H9 (cell line): ENCODE measurements at regions not wholly inside any gene's neighbourhood (a gene's known extent, or its start where the extent isn't known, plus 50 kb on each side); places are given as distances from the start of the nearest gene placed in this dataset.

Experiments used
- DNase-seq: peaks from one replicate; pipeline ENCODE4 v3.0.0-alpha.2; 2017
- H2AFZ ChIP-seq: one replicate; pipeline ENCODE4 v1.6.1; 2013; ENCODE audit warnings: mild to moderate bottlenecking, low read length, control low read depth, moderate library complexity
- H2AK5ac ChIP-seq: 2 replicates; pipeline ENCODE4 v1.6.1; 2013; ENCODE audit warnings: low read length, control low read depth, mixed read lengths; ENCODE audit not compliant: insufficient read length
- H2BK120ac ChIP-seq: one replicate; pipeline ENCODE4 v1.6.1; 2013; ENCODE audit warnings: low read depth, mild to moderate bottlenecking, low read length, control low read depth, inconsistent platforms; ENCODE audit not compliant: poor library complexity, severe bottlenecking
- H2BK12ac ChIP-seq: 2 replicates; pipeline ENCODE4 v1.6.1; 2013; ENCODE audit warnings: low read length, control low read depth, mixed read lengths, low read depth; ENCODE audit not compliant: insufficient read length
- H2BK15ac ChIP-seq: 2 replicates; pipeline ENCODE4 v1.6.1; 2013; ENCODE audit warnings: low read depth, low read length, control low read depth
- H2BK20ac ChIP-seq: one replicate; pipeline ENCODE4 v1.6.1; 2013; ENCODE audit warnings: low read depth, mild to moderate bottlenecking, low read length, control low read depth, inconsistent platforms; ENCODE audit not compliant: poor library complexity, severe bottlenecking
- H2BK5ac ChIP-seq: 2 replicates; pipeline ENCODE4 v1.6.1; 2013; ENCODE audit warnings: low read length, control low read depth, mixed read lengths; ENCODE audit not compliant: insufficient read length
- H3K14ac ChIP-seq: 2 replicates; pipeline ENCODE4 v1.6.1; 2013; ENCODE audit warnings: low read length, control low read depth; ENCODE audit not compliant: insufficient read depth
- H3K18ac ChIP-seq: 2 replicates; pipeline ENCODE4 v1.6.1; 2013; ENCODE audit warnings: low read depth, mild to moderate bottlenecking, mixed read lengths, low read length, control low read depth; ENCODE audit not compliant: insufficient read length
- H3K23ac ChIP-seq: 2 replicates; pipeline ENCODE4 v1.6.1; 2013; ENCODE audit warnings: low read length, control low read depth, mixed read lengths, low read depth; ENCODE audit not compliant: insufficient read length
- H3K23me2 ChIP-seq: 2 replicates; pipeline ENCODE4 v1.6.1; 2013; ENCODE audit warnings: low read depth, mild to moderate bottlenecking, mixed read lengths, low read length, control low read depth; ENCODE audit not compliant: insufficient read length, poor library complexity, severe bottlenecking
- H3K27ac ChIP-seq: 2 replicates; pipeline ENCODE4 v1.5.1; 2013; ENCODE audit warnings: low read length, control low read depth, mixed read lengths, low read depth; ENCODE audit not compliant: insufficient read length
- H3K27me3 ChIP-seq: 2 replicates; pipeline ENCODE4 v1.6.1; 2013; ENCODE audit warnings: low read length, control low read depth, inconsistent platforms; ENCODE audit not compliant: insufficient read depth
- H3K4ac ChIP-seq: 2 replicates; pipeline ENCODE4 v1.6.1; 2013; ENCODE audit warnings: low read depth, mild to moderate bottlenecking, control low read depth, inconsistent platforms, low read length, moderate library complexity
- H3K4me1 ChIP-seq: 2 replicates; pipeline ENCODE4 v1.6.1; 2013; ENCODE audit warnings: low read length, control low read depth, inconsistent platforms; ENCODE audit not compliant: insufficient read depth
- H3K4me2 ChIP-seq: 2 replicates; pipeline ENCODE4 v1.6.1; 2013; ENCODE audit warnings: low read length, control low read depth, mixed read lengths; ENCODE audit not compliant: insufficient read length, insufficient read depth
- H3K56ac ChIP-seq: 2 replicates; pipeline ENCODE4 v1.6.1; 2013; ENCODE audit warnings: low read depth, mild to moderate bottlenecking, mixed read lengths, low read length, control low read depth; ENCODE audit not compliant: insufficient read length
- H3K79me1 ChIP-seq: 2 replicates; pipeline ENCODE4 v1.6.1; 2013; ENCODE audit warnings: low read depth, mild to moderate bottlenecking, moderate library complexity, low read length, control low read depth, inconsistent platforms; ENCODE audit not compliant: insufficient read depth, poor library complexity, severe bottlenecking
- H3K79me2 ChIP-seq: 2 replicates; pipeline ENCODE4 v1.6.1; 2013; ENCODE audit warnings: low read length, control low read depth, inconsistent platforms; ENCODE audit not compliant: insufficient read depth
- H3K9ac ChIP-seq: 2 replicates; pipeline ENCODE4 v1.6.1; 2013; ENCODE audit warnings: low read length, control low read depth, mixed read lengths; ENCODE audit not compliant: insufficient read length; ENCODE audit errors: extremely low read depth
- H3K9me3 ChIP-seq: one replicate; pipeline ENCODE4 v1.6.1; 2013; ENCODE audit warnings: low read depth, low read length, inconsistent platforms; ENCODE audit not compliant: control insufficient read depth
- H3T11ph ChIP-seq: one replicate; pipeline ENCODE4 v1.6.1; 2013; ENCODE audit warnings: mild to moderate bottlenecking, low read length, control low read depth, inconsistent platforms
- H4K20me1 ChIP-seq: one replicate; pipeline ENCODE4 v1.6.1; 2013; ENCODE audit not compliant: control insufficient read depth, insufficient read length, insufficient read depth
- H4K5ac ChIP-seq: 2 replicates; pipeline ENCODE4 v1.6.1; 2013; ENCODE audit warnings: low read depth, mild to moderate bottlenecking, mixed read lengths, low read length, control low read depth; ENCODE audit not compliant: insufficient read length
- H4K8ac ChIP-seq: replicated peaks from 2 replicates; pipeline ENCODE4 v1.6.1; 2013; ENCODE audit warnings: low read length, control low read depth, mixed read lengths, low read depth; ENCODE audit not compliant: insufficient read length
- H4K91ac ChIP-seq: 2 replicates; pipeline ENCODE4 v1.6.1; 2013; ENCODE audit warnings: low read depth, mild to moderate bottlenecking, moderate library complexity, mixed read lengths, low read length, control low read depth; ENCODE audit not compliant: insufficient read length
- H3K27ac Mint-ChIP-seq, 3 experiments: 2 replicates in 2 of 3; 3 replicates in 1 of 3; pipeline ENCODE4 v1.8.0; 2020 to 2021; ENCODE audit warnings: mixed read lengths in 3 of 3, mild to moderate bottlenecking in 1 of 3, moderate library complexity in 1 of 3
- H3K27me3 Mint-ChIP-seq: 2 replicates; pipeline ENCODE4 v1.8.0; 2021; ENCODE audit warnings: low read depth, mild to moderate bottlenecking, moderate library complexity, mixed read lengths
- H3K36me3 Mint-ChIP-seq, 3 experiments: 2 replicates in 2 of 3; 3 replicates in 1 of 3; pipeline ENCODE4 v1.8.0; 2020 to 2021; ENCODE audit warnings: low read depth in 3 of 3, mixed read lengths in 3 of 3; ENCODE audit not compliant: insufficient read depth in 1 of 3
- H3K4me1 Mint-ChIP-seq, 2 experiments: 2 replicates each; pipeline ENCODE4 v1.8.0; 2020; ENCODE audit warnings: mixed read lengths in 2 of 2
- H3K4me3 Mint-ChIP-seq, 2 experiments: 2 replicates in 1 of 2; 3 replicates in 1 of 2; pipeline ENCODE4 v1.8.0; 2020 to 2021; ENCODE audit warnings: mild to moderate bottlenecking in 2 of 2, mixed read lengths in 2 of 2, moderate library complexity in 1 of 2
- H3K9me3 Mint-ChIP-seq, 2 experiments: 2 replicates in 1 of 2; 3 replicates in 1 of 2; pipeline ENCODE4 v1.8.0; 2020; ENCODE audit warnings: mild to moderate bottlenecking in 2 of 2, mixed read lengths in 2 of 2, moderate library complexity in 1 of 2
- WGBS: extraction: QIAGEN DNeasy Blood & Tissue Kit; methylation state at CpG from one replicate; pipeline ENCODE4 v1.1.7; 2013; ENCODE audit warnings: missing lambda C conversion rate, low lambda C conversion rate, mixed read lengths; ENCODE audit not compliant: insufficient read length; ENCODE audit errors: extremely low coverage; 5-methylcytosine and 5-hydroxymethylcytosine counted together
- TF ChIP-seq, protein P1 (sequence below): fragments of 200-600 bp; sonication (generic); conservative IDR thresholded peaks from 3 replicates; pipeline ENCODE4 v1.8.0; 2021; ENCODE audit warnings: antibody characterized with exemption, mild to moderate bottlenecking

DNA sequence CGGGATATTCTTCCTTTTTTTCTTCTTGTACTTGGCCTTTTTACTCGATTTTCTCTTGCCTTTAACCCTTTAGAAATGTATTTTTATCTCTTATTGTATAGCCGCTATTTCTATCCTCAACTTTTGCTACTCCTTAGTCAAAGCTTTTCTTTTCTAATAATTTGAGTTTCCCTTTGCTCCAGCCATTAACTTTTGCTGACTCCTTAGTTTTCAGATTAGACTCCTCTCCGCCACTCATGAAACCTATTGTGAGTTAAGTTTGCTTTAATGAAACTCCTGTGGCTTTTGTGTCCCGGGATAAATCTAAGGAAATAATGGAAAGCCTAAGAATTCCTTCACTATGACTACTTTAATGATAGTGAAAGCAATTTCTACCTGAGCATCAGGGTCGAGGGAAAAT, 590.3 kb upstream of the CITED2 start:
- Histone ChIP-seq H4K5ac (no peak overlapping the region), H2BK12ac (no peak overlapping the region), H3K18ac (no peak overlapping the region), H3K56ac (no peak overlapping the region), H2AK5ac (no peak overlapping the region), H3K4me1 (no peaks in the 10 kb centered on the region), H3K4me2 (no peak overlapping the region), H3K79me2 (peaks cover 2% of the 10 kb centered on the region; the same call in 1 of the 2 replicates), H3K23ac (no peak overlapping the region), H4K8ac (no peak overlapping the region), H2BK120ac (no peak overlapping the region), H2AFZ (no peak overlapping the region), H4K20me1 (no peaks in the 10 kb centered on the region), H3T11ph (no peak overlapping the region), H3K4ac (no peak overlapping the region), H3K23me2 (no peaks in the 10 kb centered on the region), H3K79me1 (no peaks in the 10 kb centered on the region), H4K91ac (no peak overlapping the region), H3K9me3 (no peaks in the 10 kb centered on the region), H3K14ac (no peak overlapping the region), H2BK15ac (no peak overlapping the region), H3K27me3 (no peaks in the 10 kb centered on the region), H2BK20ac (no peak overlapping the region), H2BK5ac (no peak overlapping the region), H3K27ac (no peak overlapping the region), H3K9ac (no peak overlapping the region)
- WGBS = no CpG with 5 or more reads among the region's 6 CpGs
- H3K4me3 Mint-ChIP-seq = no peak overlapping the region
- peaks cover 20 to 22% of the 10 kb centered on the region in 2 experiments for H3K4me1 Mint-ChIP-seq
- H3K36me3 Mint-ChIP-seq = 0 out of 7 replicates have a peak, but pooled peaks cover 0 to 3% (median 0%) of the 10 kb centered on the region in 3 experiments
- no peaks in the 10 kb centered on the region for H3K27me3 Mint-ChIP-seq
- no peak for DNase-seq
- H3K9me3 Mint-ChIP-seq = no peaks in the 10 kb centered on the region; a peak in 1 of 5 replicates
- TF ChIP-seq, protein P1, sequence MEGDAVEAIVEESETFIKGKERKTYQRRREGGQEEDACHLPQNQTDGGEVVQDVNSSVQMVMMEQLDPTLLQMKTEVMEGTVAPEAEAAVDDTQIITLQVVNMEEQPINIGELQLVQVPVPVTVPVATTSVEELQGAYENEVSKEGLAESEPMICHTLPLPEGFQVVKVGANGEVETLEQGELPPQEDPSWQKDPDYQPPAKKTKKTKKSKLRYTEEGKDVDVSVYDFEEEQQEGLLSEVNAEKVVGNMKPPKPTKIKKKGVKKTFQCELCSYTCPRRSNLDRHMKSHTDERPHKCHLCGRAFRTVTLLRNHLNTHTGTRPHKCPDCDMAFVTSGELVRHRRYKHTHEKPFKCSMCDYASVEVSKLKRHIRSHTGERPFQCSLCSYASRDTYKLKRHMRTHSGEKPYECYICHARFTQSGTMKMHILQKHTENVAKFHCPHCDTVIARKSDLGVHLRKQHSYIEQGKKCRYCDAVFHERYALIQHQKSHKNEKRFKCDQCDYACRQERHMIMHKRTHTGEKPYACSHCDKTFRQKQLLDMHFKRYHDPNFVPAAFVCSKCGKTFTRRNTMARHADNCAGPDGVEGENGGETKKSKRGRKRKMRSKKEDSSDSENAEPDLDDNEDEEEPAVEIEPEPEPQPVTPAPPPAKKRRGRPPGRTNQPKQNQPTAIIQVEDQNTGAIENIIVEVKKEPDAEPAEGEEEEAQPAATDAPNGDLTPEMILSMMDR = no peak
- H3K27ac Mint-ChIP-seq = peak overlapping the region in 1 of 3 experiments; percentile 10; a peak in 1 of 7 replicates
